Stimulated activated naive CD8-positive, alpha-beta T cell treated with anti-CD3 and anti-CD28 coated beads, Interleukin-15, Interleukin-2, amounts not matched to agents 100 ng/mL and 50 ng/mL, for 24 hours (primary cell): ENCODE measurements at regions not wholly inside any gene's neighbourhood (a gene's known extent, or its start where the extent isn't known, plus 50 kb on each side); places are given as distances from the start of the nearest gene placed in this dataset.
"Not testable (repeated sequence)": the region's sequence is repeated elsewhere in the genome, so short reads cannot be mapped to it uniquely, and the experiment has no call there.

Source experiments
- H3K27ac Mint-ChIP-seq: one replicate; pipeline ENCODE4 v1.8.0; 2021; ENCODE audit warnings: mild to moderate bottlenecking, mixed read lengths
- H3K27me3 Mint-ChIP-seq: one replicate; pipeline ENCODE4 v1.8.0; 2021; ENCODE audit warnings: mixed read lengths
- H3K36me3 Mint-ChIP-seq: one replicate; pipeline ENCODE4 v1.8.0; 2021; ENCODE audit warnings: low read depth, mixed read lengths
- H3K4me1 Mint-ChIP-seq: one replicate; pipeline ENCODE4 v1.8.0; 2021; ENCODE audit warnings: low read depth, mixed read lengths
- H3K4me3 Mint-ChIP-seq: one replicate; pipeline ENCODE4 v1.8.0; 2021; ENCODE audit warnings: mild to moderate bottlenecking, mixed read lengths
- H3K9me3 Mint-ChIP-seq: one replicate; pipeline ENCODE4 v1.8.0; 2021; ENCODE audit warnings: mixed read lengths

GRCh38 chr1:182301467-182302198 lies 90.0 kb downstream of the GLUL start:
- H3K4me3 Mint-ChIP-seq = no peak overlapping the region
- H3K9me3 Mint-ChIP-seq = no peaks in the 10 kb centered on the region
- no peaks in the 10 kb centered on the region for H3K27me3 Mint-ChIP-seq
- H3K27ac Mint-ChIP-seq = no peak overlapping the region
- H3K4me1 Mint-ChIP-seq = peaks cover 20% of the 10 kb centered on the region
- no peaks in the 10 kb centered on the region for H3K36me3 Mint-ChIP-seq

DNA sequence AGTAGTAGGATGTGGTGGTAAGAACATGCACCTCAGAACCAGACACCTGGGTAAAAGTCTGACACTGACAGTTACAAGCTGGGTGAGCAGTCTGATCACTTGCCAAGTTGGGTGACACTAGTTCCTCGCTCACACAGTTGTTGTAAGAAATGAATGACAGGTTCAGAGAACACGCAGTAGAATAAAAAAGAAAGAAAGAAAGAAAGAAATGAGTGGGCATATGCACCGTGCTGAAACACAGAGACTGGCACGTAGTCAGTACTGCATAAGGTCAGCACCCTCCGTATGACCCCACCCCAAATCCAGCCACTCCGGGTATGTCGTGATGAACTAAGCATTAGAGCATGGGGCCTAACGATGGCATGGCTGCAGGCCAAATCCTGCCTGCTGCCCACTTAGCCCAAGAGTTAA lies 90.6 kb downstream of the GLUL start:
- H3K36me3 Mint-ChIP-seq = no peaks in the 10 kb centered on the region
- H3K27me3 Mint-ChIP-seq = no peaks in the 10 kb centered on the region
- H3K4me1 Mint-ChIP-seq = peaks cover 20% of the 10 kb centered on the region
- no peaks in the 10 kb centered on the region for H3K9me3 Mint-ChIP-seq
- no peak overlapping the region for H3K27ac Mint-ChIP-seq
- no peak overlapping the region for H3K4me3 Mint-ChIP-seq

GRCh38 chr1:182299728-182300616 lies 91.6 kb downstream of the GLUL start:
- Mint-ChIP-seq H3K27me3 (no peaks in the 10 kb centered on the region), H3K9me3 (no peaks in the 10 kb centered on the region), H3K4me3 (no peak overlapping the region), H3K27ac (peak overlapping the region; percentile 68), H3K36me3 (no peaks in the 10 kb centered on the region), H3K4me1 (peaks cover 20% of the 10 kb centered on the region)

- peak overlapping the region; percentile 68 for H3K27ac Mint-ChIP-seq
Measured at GRCh38 chr1:182299054-182299727, 92.4 kb downstream of the GLUL start.

DNA sequence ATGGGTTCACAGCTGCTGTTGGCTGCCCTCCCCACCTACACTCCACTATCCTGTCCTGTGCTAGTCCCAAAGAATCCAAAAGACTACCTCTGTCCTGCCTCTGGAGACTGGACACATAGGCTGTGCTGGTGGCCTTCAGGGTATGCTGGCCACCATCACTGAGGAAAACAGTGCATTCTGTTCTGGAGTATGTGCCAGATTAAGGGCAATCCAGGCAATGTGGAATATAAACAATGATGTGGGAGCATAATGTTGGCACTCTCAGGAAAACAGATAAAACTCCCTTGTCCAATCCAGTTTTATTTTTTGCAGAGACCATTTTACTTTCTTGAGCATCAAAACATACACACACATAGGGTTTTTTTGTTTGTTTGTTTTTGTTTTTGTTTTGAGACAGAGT lies 94.3 kb downstream of the GLUL start:
- peaks cover 20% of the 10 kb centered on the region for H3K4me1 Mint-ChIP-seq
- H3K27ac Mint-ChIP-seq = no peak overlapping the region
- H3K9me3 Mint-ChIP-seq = no peaks in the 10 kb centered on the region
- H3K36me3 Mint-ChIP-seq = no peaks in the 10 kb centered on the region
- no peaks in the 10 kb centered on the region for H3K27me3 Mint-ChIP-seq
- no peak overlapping the region for H3K4me3 Mint-ChIP-seq

More at GRCh38 chr1:182299054-182299727, 92.4 kb downstream of the GLUL start:
- not testable (repeated sequence) for H3K4me3 Mint-ChIP-seq, H3K27me3 Mint-ChIP-seq, H3K9me3 Mint-ChIP-seq, H3K36me3 Mint-ChIP-seq
- peaks cover 20% of the 10 kb centered on the region for H3K4me1 Mint-ChIP-seq

DNA sequence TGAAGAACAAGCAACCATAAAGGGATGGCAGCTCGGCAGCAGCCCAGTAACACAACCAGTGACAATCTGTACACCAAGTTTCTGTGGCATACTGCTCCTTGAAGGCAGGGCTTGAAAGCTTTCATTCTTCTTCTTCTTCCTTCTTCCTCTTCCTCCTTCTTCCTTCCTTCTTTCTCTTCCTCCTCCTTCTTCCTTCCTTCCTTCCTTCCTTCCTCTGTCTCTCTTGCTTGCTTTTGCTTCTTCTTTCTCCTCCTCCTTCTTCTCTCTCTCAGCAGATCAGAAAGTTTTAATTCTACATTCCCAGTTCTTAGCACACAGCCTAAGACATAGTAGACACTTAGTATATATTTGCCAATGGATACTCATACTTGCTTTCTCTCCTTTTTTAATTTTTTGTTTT lies 95.9 kb downstream of the GLUL start:
- no peak overlapping the region for H3K27ac Mint-ChIP-seq

GRCh38 chr1:182293119-182293589 lies 98.4 kb downstream of the GLUL start:
- no peaks in the 10 kb centered on the region for H3K4me1 Mint-ChIP-seq
- no peak overlapping the region for H3K27ac Mint-ChIP-seq

More for the DNA sequence above, 95.9 kb downstream of the GLUL start:
- Mint-ChIP-seq H3K36me3 (no peaks in the 10 kb centered on the region), H3K4me3 (no peak overlapping the region), H3K9me3 (no peaks in the 10 kb centered on the region), H3K27me3 (no peaks in the 10 kb centered on the region), H3K4me1 (peaks cover 4% of the 10 kb centered on the region)

GRCh38 chr1:182292193-182292741 lies 99.3 kb downstream of the GLUL start:
- no peaks in the 10 kb centered on the region for H3K27me3 Mint-ChIP-seq
- no peaks in the 10 kb centered on the region for H3K4me1 Mint-ChIP-seq
- H3K9me3 Mint-ChIP-seq = no peaks in the 10 kb centered on the region
- H3K36me3 Mint-ChIP-seq = no peaks in the 10 kb centered on the region
- no peak overlapping the region for H3K27ac Mint-ChIP-seq
- H3K4me3 Mint-ChIP-seq = no peak overlapping the region

More at GRCh38 chr1:182293119-182293589, 98.4 kb downstream of the GLUL start:
- Mint-ChIP-seq H3K36me3 (no peaks in the 10 kb centered on the region), H3K9me3 (no peaks in the 10 kb centered on the region), H3K4me3 (no peak overlapping the region), H3K27me3 (no peaks in the 10 kb centered on the region)

GRCh38 chr1:182291584-182292192 lies 99.9 kb downstream of the GLUL start:
- Mint-ChIP-seq H3K36me3 (no peaks in the 10 kb centered on the region), H3K27ac (no peak overlapping the region), H3K9me3 (no peaks in the 10 kb centered on the region), H3K4me3 (no peak overlapping the region), H3K4me1 (no peaks in the 10 kb centered on the region), H3K27me3 (no peaks in the 10 kb centered on the region)

DNA sequence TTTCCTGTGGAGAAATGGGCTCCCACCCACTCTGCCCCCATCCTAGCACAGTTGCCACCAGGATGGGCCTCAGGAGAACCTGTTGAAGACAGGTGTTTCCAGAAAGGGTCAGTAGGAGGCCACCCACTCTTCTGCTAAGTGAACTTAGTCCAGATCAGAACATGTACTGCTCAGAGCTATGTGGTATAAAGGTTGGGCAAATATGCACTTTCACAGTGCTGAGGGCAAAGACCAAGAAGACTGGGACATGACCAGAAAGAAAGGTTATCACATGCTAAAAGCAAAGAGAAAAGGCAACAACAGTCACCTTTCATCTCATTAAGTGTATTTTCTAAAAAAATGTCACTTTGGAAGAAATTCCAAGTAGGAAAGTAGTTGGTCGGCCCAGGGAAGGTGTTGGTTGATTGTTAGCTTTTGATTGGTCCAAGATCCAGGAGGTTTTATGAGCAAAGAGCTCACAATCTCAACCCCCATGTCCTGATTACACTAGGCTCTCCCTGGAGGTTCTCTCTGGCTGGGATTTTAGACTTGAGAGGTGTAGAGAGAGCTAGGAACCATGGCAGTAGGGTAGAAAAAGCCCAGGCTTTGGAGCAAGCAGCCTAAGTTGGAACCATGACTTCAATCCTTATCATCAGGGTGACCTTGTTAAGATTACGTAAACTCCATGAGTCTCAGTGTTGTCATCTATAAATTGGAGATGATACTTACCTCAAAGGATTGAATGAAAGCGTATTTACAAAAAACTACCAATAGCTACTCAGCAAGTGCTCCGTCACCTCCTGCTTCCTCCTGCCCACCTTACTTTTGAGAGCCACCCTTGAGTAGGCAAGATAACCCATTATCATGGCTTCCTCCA lies 102.6 kb downstream of the GLUL start:
- Mint-ChIP-seq H3K9me3 (no peaks in the 10 kb centered on the region), H3K27ac (no peak overlapping the region), H3K4me3 (no peak overlapping the region), H3K4me1 (peaks cover 5% of the 10 kb centered on the region), H3K27me3 (no peaks in the 10 kb centered on the region), H3K36me3 (no peaks in the 10 kb centered on the region)

- no peak overlapping the region for H3K4me3 Mint-ChIP-seq
- peaks cover 6% of the 10 kb centered on the region for H3K4me1 Mint-ChIP-seq
- no peaks in the 10 kb centered on the region for H3K36me3 Mint-ChIP-seq
Measured at GRCh38 chr1:182286761-182287160, 104.8 kb downstream of the GLUL start.

GRCh38 chr1:182283746-182284544 lies 107.6 kb downstream of the GLUL start:
- Mint-ChIP-seq H3K9me3 (no peaks in the 10 kb centered on the region), H3K36me3 (no peaks in the 10 kb centered on the region), H3K4me1 (peaks cover 6% of the 10 kb centered on the region), H3K27ac (no peak overlapping the region), H3K27me3 (no peaks in the 10 kb centered on the region), H3K4me3 (no peak overlapping the region)

More at GRCh38 chr1:182286761-182287160, 104.8 kb downstream of the GLUL start:
- no peaks in the 10 kb centered on the region for H3K27me3 Mint-ChIP-seq
- no peaks in the 10 kb centered on the region for H3K9me3 Mint-ChIP-seq
- no peak overlapping the region for H3K27ac Mint-ChIP-seq

- Mint-ChIP-seq H3K4me1 (peaks cover 6% of the 10 kb centered on the region), H3K27me3 (no peaks in the 10 kb centered on the region), H3K27ac (no peak overlapping the region), H3K36me3 (no peaks in the 10 kb centered on the region), H3K4me3 (no peak overlapping the region), H3K9me3 (no peaks in the 10 kb centered on the region)
Measured at GRCh38 chr1:182281541-182281940, 110.0 kb downstream of the GLUL start.
